ENCODE measurements at regions not wholly inside any gene's neighbourhood (a gene's known extent, or its start where the extent isn't known, plus 50 kb on each side); places are given as distances from the start of the nearest gene placed in this dataset.
A peak's percentile ranks its signal among the peaks of the same experiment; 100 is the strongest.

DNA sequence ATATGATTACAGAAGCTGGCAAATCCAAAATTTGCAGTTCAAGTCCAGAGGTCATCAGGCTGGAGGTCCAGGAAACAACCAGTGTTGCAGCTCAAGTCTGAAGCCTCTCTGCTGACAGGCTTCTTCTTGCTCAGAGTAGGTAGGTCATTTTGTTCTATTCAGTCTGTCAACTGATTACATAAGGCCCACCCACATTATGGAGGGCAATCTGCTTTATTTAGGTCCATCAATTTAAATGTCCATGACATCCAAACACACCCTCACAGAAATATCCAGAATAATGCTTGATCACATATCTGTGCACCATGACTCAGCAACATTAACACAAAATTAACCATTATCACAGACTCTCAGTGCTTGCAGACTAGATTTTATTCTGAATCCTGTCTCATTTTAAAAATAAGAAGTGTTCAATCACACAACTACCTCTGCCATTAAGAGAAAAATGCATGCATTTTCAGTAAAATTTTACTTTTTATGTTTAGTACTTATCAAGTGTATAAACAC is 759.2 kb upstream of the ADGRB3 start:
- Histone ChIP-seq H3K18ac (ENCODE audit: extremely low read depth, low read length) (no peak overlapping the region), H3K9ac (replicated peaks in 1 of 4; ENCODE audit: extremely low read depth in 1 of 4, low read depth in 3 of 4, low read length in 3 of 4) (no peak overlapping the region), H3K4ac (replicated peaks; ENCODE audit: insufficient read length, low read depth, low read length) (no peak overlapping the region), H2BK5ac (ENCODE audit: low read depth, low read length) (no peak overlapping the region), H3K27me3 (replicated peaks in 1 of 4; ENCODE audit: control insufficient read depth in 3 of 4, extremely low read depth in 1 of 4, insufficient read depth in 3 of 4, low read length in 3 of 4) (no peaks in the 10 kb centered on the region), H4K91ac (replicated peaks; ENCODE audit: insufficient read length, low read length) (no peak overlapping the region), H4K20me1 (replicated peaks in 1 of 2; ENCODE audit: control insufficient read depth in 1 of 2, insufficient read depth in 2 of 2, low read length in 2 of 2) (no peaks in the 10 kb centered on the region), H2BK15ac (ENCODE audit: low read length) (no peak overlapping the region), H2AFZ (ENCODE audit: low read length) (no peak overlapping the region), H3K4me1 (replicated peaks in 1 of 4; ENCODE audit: control insufficient read depth in 3 of 4, insufficient read depth in 4 of 4, low read length in 3 of 4) (no peaks in the 10 kb centered on the region), H2BK12ac (ENCODE audit: low read depth, low read length) (no peak overlapping the region), H4K5ac (ENCODE audit: insufficient read length, low read depth, low read length) (no peak overlapping the region), H4K8ac (ENCODE audit: extremely low read depth, insufficient read depth, low read length) (no peak overlapping the region), H2BK120ac (replicated peaks; ENCODE audit: low read depth, low read length) (no peak overlapping the region), H3K23ac (ENCODE audit: insufficient read length) (no peak overlapping the region), H3K14ac (ENCODE audit: insufficient read length) (no peak overlapping the region), H2BK20ac (ENCODE audit: low read length) (no peak overlapping the region), H3K9me3 (ENCODE audit: insufficient read depth in 2 of 2, low read depth in 1 of 2, low read length in 1 of 2) (peaks cover 2 to 10% of the 10 kb centered on the region in 2 experiments; a peak in 2 of 4 replicates), H3K56ac (replicated peaks; ENCODE audit: insufficient read length, low read depth, low read length) (no peak overlapping the region), H3K79me2 (ENCODE audit: control insufficient read depth in 1 of 2, insufficient read depth in 2 of 2, low read length in 2 of 2) (no peaks in the 10 kb centered on the region), H3K27ac (ENCODE audit: low read depth, low read length) (no peak overlapping the region), H3K4me3 (ENCODE audit: extremely low read depth in 1 of 4, insufficient read depth in 2 of 4, low read depth in 3 of 4, low read length in 4 of 4) (no peak overlapping the region), H3K4me2 (ENCODE audit: insufficient read depth in 1 of 2, low read depth in 2 of 2, low read length in 2 of 2) (no peak overlapping the region), H3K36me3 (ENCODE audit: control insufficient read depth in 2 of 4, insufficient read depth in 4 of 4, low read length in 3 of 4) (no peaks in the 10 kb centered on the region; a peak in 1 of 8 replicates), H3K79me1 (ENCODE audit: low read depth, low read length) (no peaks in the 10 kb centered on the region), H2AK5ac (ENCODE audit: low read depth, low read length) (no peak overlapping the region), H3K23me2 (ENCODE audit: low read depth, low read length) (no peaks in the 10 kb centered on the region)
- FAIRE-seq (no peak), DNase-seq (ENCODE audit: low read depth in 1 of 2, low spot score in 2 of 2) (no peak)
- ChIA-PET CTCF (ENCODE audit: partially characterized antibody) (no interaction called here), POLR2A (ENCODE audit: partially characterized antibody) (no interaction called here)
- no peak for TF ChIP-seq CREB1 (IDR thresholded peaks at IDR 0.05)
- TF ChIP-seq BACH1 (IDR thresholded peaks at IDR 0.05; ENCODE audit: low read length): peak; percentile 47; the same call in 1 of the 2 replicates
- no peak for TF ChIP-seq NANOG (IDR thresholded peaks at IDR 0.05; ENCODE audit: insufficient read depth, low read depth, low read length, poor library complexity, severe bottlenecking)
- TF ChIP-seq BRCA1 (IDR thresholded peaks at IDR 0.05; ENCODE audit: low read depth, low read length): no peak
- TF ChIP-seq TEAD4 (IDR thresholded peaks at IDR 0.05; ENCODE audit: low read depth, low read length): no peak
- no peak for TF ChIP-seq CHD2 (IDR thresholded peaks at IDR 0.05; ENCODE audit: low read length)
- TF ChIP-seq, protein P1, sequence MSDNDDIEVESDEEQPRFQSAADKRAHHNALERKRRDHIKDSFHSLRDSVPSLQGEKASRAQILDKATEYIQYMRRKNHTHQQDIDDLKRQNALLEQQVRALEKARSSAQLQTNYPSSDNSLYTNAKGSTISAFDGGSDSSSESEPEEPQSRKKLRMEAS (IDR thresholded peaks at IDR 0.05): no peak
- TF ChIP-seq EGR1 (IDR thresholded peaks at IDR 0.05; ENCODE audit: borderline replicate concordance, low read depth, low read length): no peak
- no peak for TF ChIP-seq BCL11A (IDR thresholded peaks at IDR 0.05; ENCODE audit: low read depth in 2 of 2, low read length in 2 of 2)
- TF ChIP-seq ASH2L (IDR thresholded peaks at IDR 0.05; ENCODE audit: low read length): no peak
- TF ChIP-seq SUZ12 (IDR thresholded peaks at IDR 0.05; ENCODE audit: low read length): no peak
- TF ChIP-seq TBP (IDR thresholded peaks at IDR 0.05; ENCODE audit: low read depth, low read length): no peak
- no peak for TF ChIP-seq ATF2 (IDR thresholded peaks at IDR 0.05; ENCODE audit: low read length)
- no peak for TF ChIP-seq KDM5A (IDR thresholded peaks at IDR 0.05; ENCODE audit: low read length)
- TF ChIP-seq RAD21 (IDR thresholded peaks at IDR 0.05 in 1 of 2, conservative IDR thresholded peaks at IDR 0.05 in 1 of 2; ENCODE audit: low read depth in 2 of 2, low read length in 2 of 2): no peak

Measured in H1 (cell line).